ENCODE measurements at regions not wholly inside any gene's neighbourhood (a gene's known extent, or its start where the extent isn't known, plus 50 kb on each side); places are given as distances from the start of the nearest gene placed in this dataset.

DNA sequence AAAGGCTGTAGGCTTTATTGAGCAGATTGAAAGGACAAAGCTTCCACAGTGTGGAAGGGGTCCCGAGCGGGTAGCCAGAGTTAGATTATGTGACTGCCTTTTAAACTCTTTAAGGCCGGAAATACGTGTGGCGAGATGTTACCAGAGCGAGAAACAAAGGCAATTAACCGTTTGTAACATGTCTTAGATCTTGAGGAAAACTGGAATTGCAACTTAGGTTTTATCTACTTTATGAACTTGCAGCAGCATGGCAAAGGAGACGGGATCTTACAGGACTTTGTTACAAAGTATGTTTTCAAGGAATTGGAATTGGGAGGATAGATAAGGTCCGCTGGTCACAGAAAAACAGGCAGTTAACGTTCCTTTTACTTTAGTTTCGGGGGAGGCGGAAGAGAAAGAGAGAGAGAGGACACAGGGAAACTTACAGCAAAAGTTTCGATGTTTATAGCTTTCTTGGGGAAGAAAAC is 594.7 kb upstream of the ADGRB3 start:
- H3K4me3 ChIP-seq (replicated peaks in 1 of 3; ENCODE audit: insufficient read depth in 1 of 3, low read depth in 1 of 3, low read length in 3 of 3) = no peak overlapping the region
- no peak overlapping the region for H3K9ac ChIP-seq (replicated peaks; ENCODE audit: extremely low read depth, insufficient read depth, low read length)
- H3K36me3 ChIP-seq (ENCODE audit: control insufficient read depth in 2 of 2, extremely low read depth in 1 of 2, insufficient read depth in 2 of 2, low read length in 2 of 2) = no peaks in the 10 kb centered on the region
- DNase-seq (ENCODE audit: low read depth, low spot score) (no peak), FAIRE-seq (no peak)
- H2AFZ ChIP-seq (ENCODE audit: low read depth, low read length) = no peak overlapping the region
- no TSS peak for BruUV-seq (replicated peaks)
- no peak overlapping the region for H3K4me2 ChIP-seq (ENCODE audit: insufficient read depth, low read length)
- H3K79me2 ChIP-seq (ENCODE audit: control insufficient read depth, insufficient read depth, low read length) = no peaks in the 10 kb centered on the region
- dilution Hi-C loops (cut with MboI; ENCODE audit: extremely low pct_ligation_motif_present, low sequenced_read_pairs) = no loop called here
- ChIA-PET POLR2A (no interaction called here), CTCF (no interaction called here)
- H3K27me3 ChIP-seq (ENCODE audit: control insufficient read depth in 2 of 2, insufficient read depth in 2 of 2, low read length in 2 of 2) = no peaks in the 10 kb centered on the region
- no peak overlapping the region for H3K27ac ChIP-seq (ENCODE audit: insufficient read depth, low read depth, low read length)
- H4K20me1 ChIP-seq (replicated peaks; ENCODE audit: control insufficient read depth, extremely low read depth, insufficient read depth, low read length) = no peaks in the 10 kb centered on the region
- TF ChIP-seq FOS (IDR thresholded peaks at IDR 0.05; ENCODE audit: borderline replicate concordance, insufficient read depth, low read length) (no peak), EZH2 (IDR thresholded peaks at IDR 0.05; ENCODE audit: borderline replicate concordance, low read depth, low read length, severe bottlenecking) (no peak), POLR2A (IDR thresholded peaks at IDR 0.05; ENCODE audit: low read depth, low read length) (no peak), MYC (IDR thresholded peaks at IDR 0.05; ENCODE audit: low read depth, low read length) (no peak), JUN (IDR thresholded peaks at IDR 0.05; ENCODE audit: borderline replicate concordance, insufficient read depth, insufficient read length, low read depth) (no peak), POLR2AphosphoS5 (IDR thresholded peaks at IDR 0.05; ENCODE audit: insufficient read depth, low read depth, low read length) (no peak), GATA2 (IDR thresholded peaks at IDR 0.05; ENCODE audit: insufficient read depth, insufficient read length, low read depth, low read length) (no peak)
- TF ChIP-seq, protein P1, sequence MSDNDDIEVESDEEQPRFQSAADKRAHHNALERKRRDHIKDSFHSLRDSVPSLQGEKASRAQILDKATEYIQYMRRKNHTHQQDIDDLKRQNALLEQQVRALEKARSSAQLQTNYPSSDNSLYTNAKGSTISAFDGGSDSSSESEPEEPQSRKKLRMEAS (IDR thresholded peaks at IDR 0.05; ENCODE audit: insufficient read depth, insufficient read length) = no peak
- TF ChIP-seq, protein P2, sequence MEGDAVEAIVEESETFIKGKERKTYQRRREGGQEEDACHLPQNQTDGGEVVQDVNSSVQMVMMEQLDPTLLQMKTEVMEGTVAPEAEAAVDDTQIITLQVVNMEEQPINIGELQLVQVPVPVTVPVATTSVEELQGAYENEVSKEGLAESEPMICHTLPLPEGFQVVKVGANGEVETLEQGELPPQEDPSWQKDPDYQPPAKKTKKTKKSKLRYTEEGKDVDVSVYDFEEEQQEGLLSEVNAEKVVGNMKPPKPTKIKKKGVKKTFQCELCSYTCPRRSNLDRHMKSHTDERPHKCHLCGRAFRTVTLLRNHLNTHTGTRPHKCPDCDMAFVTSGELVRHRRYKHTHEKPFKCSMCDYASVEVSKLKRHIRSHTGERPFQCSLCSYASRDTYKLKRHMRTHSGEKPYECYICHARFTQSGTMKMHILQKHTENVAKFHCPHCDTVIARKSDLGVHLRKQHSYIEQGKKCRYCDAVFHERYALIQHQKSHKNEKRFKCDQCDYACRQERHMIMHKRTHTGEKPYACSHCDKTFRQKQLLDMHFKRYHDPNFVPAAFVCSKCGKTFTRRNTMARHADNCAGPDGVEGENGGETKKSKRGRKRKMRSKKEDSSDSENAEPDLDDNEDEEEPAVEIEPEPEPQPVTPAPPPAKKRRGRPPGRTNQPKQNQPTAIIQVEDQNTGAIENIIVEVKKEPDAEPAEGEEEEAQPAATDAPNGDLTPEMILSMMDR (IDR thresholded peaks at IDR 0.05; ENCODE audit: extremely low read depth in 1 of 2, insufficient read depth in 1 of 2, low read depth in 1 of 2, low read length in 2 of 2) = no peak
- intact Hi-C loops (cut with micrococcal nuclease) = no loop called here
- H3K4me1 ChIP-seq (ENCODE audit: control insufficient read depth, extremely low read depth, insufficient read depth, low read length) = no peaks in the 10 kb centered on the region
- no peaks in the 10 kb centered on the region for H3K9me1 ChIP-seq (replicated peaks; ENCODE audit: control insufficient read depth, extremely low read depth, insufficient read depth, low read length)
- peaks cover 2% of the 10 kb centered on the region for H3K9me3 ChIP-seq (replicated peaks; ENCODE audit: control insufficient read depth, insufficient read depth, low read length)

Data from endothelial cell of umbilical vein (primary cell).